Spinal cord (tissue), 9 donors: ENCODE measurements at regions not wholly inside any gene's neighbourhood (a gene's known extent, or its start where the extent isn't known, plus 50 kb on each side); places are given as distances from the start of the nearest gene placed in this dataset.

ENCODE experiments used
- DNase-seq, 6 donors: peaks; one replicate each; pipeline versions ENCODE4 v3.0.0 to v3.0.0-alpha.2; 2013 to 2015; ENCODE audit warnings: low spot score in 6 of 6, low read depth in 4 of 6
- H3K27ac ChIP-seq: one replicate; pipeline ENCODE4 v1.5.1; 2013; ENCODE audit warnings: low read depth, low read length, control low read depth
- H3K27me3 ChIP-seq: one replicate; pipeline ENCODE4 v1.6.1; 2013; ENCODE audit warnings: low read length; ENCODE audit not compliant: control insufficient read depth, insufficient read depth
- H3K36me3 ChIP-seq: one replicate; pipeline ENCODE4 v1.6.1; 2013; ENCODE audit warnings: low read length; ENCODE audit not compliant: control insufficient read depth, insufficient read depth
- H3K4me1 ChIP-seq: one replicate; pipeline ENCODE4 v1.6.1; 2013; ENCODE audit warnings: low read length; ENCODE audit not compliant: control insufficient read depth, insufficient read depth
- H3K4me3 ChIP-seq: one replicate; pipeline ENCODE4 v1.5.1; 2013; ENCODE audit warnings: low read depth, low read length, control low read depth
- H3K9me3 ChIP-seq: one replicate; pipeline ENCODE4 v1.6.1; 2013; ENCODE audit warnings: low read length; ENCODE audit not compliant: control insufficient read depth, insufficient read depth
- WGBS: methylation state at CpG from one replicate; pipeline ENCODE4 v1.1.5; 2013; ENCODE audit warnings: missing lambda C conversion rate; ENCODE audit not compliant: insufficient coverage; 5-methylcytosine and 5-hydroxymethylcytosine counted together
- donor health status: healthy.

DNA sequence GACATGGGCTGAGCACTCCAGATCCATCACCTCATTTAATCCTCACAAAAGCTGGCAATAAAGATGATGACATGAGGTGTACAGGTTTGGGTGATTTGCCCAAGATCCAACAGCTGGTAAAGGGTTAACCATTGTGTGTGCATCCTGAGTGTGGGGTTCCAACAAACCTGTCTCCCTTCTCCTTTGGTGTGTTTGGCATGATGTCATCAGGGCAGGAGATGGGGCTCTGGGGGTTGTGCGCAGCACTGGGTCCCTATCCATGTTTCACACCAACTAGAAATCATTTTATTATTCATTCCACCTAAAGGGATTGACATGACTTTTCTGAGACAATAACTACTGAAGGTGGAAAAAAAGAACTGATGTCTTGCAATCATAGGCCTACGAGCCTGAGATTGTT, 452.5 kb downstream of the SIPA1L2 start:
- no CpG with 5 or more reads among the region's 2 CpGs for WGBS
- no peaks in the 10 kb centered on the region for H3K36me3 ChIP-seq

DNA sequence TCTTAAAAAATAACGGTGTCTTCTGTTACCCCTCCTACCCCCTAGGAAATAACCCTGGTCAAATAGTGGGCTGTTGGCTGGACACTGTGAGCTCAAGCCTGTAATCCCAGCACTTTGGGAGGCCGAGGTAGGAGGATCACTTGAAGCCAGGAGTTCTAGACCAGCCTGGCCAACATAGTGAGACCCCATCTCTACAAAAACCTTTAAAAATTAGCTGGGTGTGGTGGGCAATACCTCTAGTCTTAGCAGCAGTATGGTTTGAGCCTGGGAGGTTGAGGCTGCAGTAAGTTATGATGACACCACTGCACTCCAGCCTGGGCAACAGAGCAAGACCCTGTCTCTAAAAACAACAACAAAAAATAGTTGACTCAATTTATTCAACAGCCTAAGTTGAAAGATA, 453.7 kb downstream of the SIPA1L2 start:
- Histone ChIP-seq H3K27ac (no peak overlapping the region), H3K4me3 (no peak overlapping the region), H3K9me3 (no peaks in the 10 kb centered on the region), H3K4me1 (peaks cover 8% of the 10 kb centered on the region), H3K27me3 (no peaks in the 10 kb centered on the region), H3K36me3 (no peaks in the 10 kb centered on the region)
- DNase-seq = no peak
- WGBS = 100% methylated on average over 1 of the region's 2 CpGs

More for the DNA sequence above, 452.5 kb downstream of the SIPA1L2 start:
- Histone ChIP-seq H3K4me3 (no peak overlapping the region), H3K9me3 (no peaks in the 10 kb centered on the region), H3K27me3 (no peaks in the 10 kb centered on the region), H3K4me1 (peaks cover 8% of the 10 kb centered on the region), H3K27ac (no peak overlapping the region)
- DNase-seq = no peak

DNA sequence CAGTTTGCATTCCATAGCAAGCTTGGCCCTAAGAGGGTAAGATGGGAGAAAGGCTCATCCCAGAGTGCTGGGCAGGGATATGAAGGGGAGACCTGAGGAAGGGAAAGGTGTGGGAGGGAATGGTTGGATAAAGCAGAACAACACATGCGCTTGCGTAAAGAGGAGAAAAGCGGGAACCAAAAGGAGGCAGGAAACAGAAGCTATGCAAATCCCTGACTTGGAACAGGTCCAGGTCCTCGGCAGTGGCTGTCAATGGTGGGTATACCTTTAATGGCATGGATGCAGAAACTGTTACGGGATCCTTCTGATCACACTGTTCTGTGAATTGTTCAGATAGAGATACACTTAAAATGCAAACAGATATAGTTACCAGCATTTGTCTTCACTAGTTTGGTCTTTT, 455.6 kb downstream of the SIPA1L2 start:
- WGBS = 73% methylated on average over 3 of the region's 5 CpGs
- DNase-seq = peak in 2 of 6 donors; percentile 54 to 67
- Histone ChIP-seq H3K4me1 (no peaks in the 10 kb centered on the region), H3K9me3 (no peaks in the 10 kb centered on the region), H3K27ac (no peak overlapping the region), H3K36me3 (no peaks in the 10 kb centered on the region), H3K27me3 (no peaks in the 10 kb centered on the region), H3K4me3 (no peak overlapping the region)

DNA sequence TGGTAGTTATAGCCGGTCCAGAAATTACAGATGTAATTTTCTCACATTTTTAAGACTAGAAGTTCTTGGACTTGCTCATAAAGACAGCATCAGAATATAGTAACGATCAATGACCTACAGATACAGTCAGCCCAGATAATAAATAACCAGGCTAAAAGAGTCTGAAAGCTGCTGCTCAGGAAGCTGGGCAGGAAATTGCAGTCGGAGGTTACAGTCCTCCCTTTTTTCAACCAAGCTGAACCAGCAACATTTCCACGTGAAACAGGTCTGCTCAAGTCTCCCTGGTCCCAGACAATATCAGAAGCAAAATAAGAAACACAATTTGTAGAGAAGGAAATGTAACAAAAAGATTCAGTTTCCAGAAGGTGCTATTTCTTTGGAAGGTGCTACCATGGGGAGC, 457.4 kb downstream of the SIPA1L2 start:
- 71% methylated on average over 1 of the region's 4 CpGs for WGBS
- Histone ChIP-seq H3K9me3 (no peaks in the 10 kb centered on the region), H3K4me1 (no peaks in the 10 kb centered on the region), H3K27me3 (no peaks in the 10 kb centered on the region), H3K36me3 (no peaks in the 10 kb centered on the region), H3K4me3 (no peak overlapping the region), H3K27ac (no peak overlapping the region)
- DNase-seq = no peak

DNA sequence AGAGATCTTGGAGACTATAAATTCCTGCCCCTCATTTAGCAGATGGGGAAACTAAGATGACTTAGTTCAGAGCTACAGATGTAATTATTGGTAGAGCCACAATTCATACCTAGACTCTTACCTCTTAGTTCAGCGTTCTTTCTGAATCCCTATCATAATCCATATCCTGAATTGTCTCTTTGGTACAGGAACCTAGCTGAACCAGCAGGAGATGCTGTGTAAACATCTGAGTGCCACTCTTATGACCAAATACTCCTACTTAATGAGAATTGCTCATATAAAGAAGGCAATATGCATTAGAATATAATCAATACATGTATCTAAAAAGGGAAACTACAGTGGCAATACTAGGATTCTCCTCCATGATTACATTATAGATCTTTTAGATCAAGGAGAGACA, 459.0 kb downstream of the SIPA1L2 start:
- no peaks in the 10 kb centered on the region for H3K9me3 ChIP-seq
- no peaks in the 10 kb centered on the region for H3K27me3 ChIP-seq
- no peak overlapping the region for H3K27ac ChIP-seq
- no peaks in the 10 kb centered on the region for H3K4me1 ChIP-seq
- no CpG with 5 or more reads among the region's 1 CpG for WGBS
- no peak overlapping the region for H3K4me3 ChIP-seq
- no peaks in the 10 kb centered on the region for H3K36me3 ChIP-seq
- no peak for DNase-seq

DNA sequence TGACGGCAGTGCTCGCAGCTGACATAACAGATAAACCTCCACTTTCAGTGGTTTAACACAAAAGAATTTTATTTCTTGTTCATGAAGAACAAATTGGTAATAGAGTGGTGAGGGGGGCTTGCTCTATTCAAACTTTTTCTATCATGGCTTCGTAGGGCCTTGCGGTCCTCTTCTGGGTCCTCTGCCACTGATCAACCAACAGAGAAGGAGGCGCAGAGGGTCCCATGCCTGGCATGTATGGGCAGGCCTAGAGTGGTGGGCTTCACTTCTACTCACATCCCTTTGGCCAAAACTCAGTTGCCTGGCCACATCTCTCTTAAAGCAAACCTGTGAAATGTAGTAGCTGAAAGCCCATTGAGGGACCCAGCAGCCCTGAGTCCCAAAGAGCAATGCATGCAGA, 460.5 kb downstream of the SIPA1L2 start:
- Histone ChIP-seq H3K27me3 (no peaks in the 10 kb centered on the region), H3K9me3 (no peaks in the 10 kb centered on the region), H3K4me1 (no peaks in the 10 kb centered on the region), H3K4me3 (no peak overlapping the region), H3K27ac (no peak overlapping the region), H3K36me3 (no peaks in the 10 kb centered on the region)
- DNase-seq = no peak
- no CpG with 5 or more reads among the region's 5 CpGs for WGBS

DNA sequence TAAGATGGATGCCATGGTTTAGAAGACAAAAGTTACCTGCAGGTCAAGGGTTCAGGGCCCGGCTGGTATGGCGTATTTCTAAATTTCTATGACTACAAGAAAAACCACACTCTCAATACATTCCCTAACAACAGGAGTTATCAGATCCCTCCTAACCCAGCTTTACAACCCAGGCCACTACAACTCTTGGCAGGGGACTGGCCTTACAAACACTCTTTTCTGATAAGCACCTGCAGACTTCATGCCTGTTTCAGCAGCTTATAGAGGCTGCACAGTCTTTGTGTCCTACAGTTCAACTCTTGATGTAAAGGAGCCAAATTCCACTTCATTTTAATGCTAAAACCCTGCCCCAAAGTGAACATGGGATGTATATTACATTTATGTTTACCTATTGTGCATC, 461.4 kb downstream of the SIPA1L2 start:
- no peaks in the 10 kb centered on the region for H3K27me3 ChIP-seq
- H3K9me3 ChIP-seq = no peaks in the 10 kb centered on the region
- H3K4me3 ChIP-seq = no peak overlapping the region
- no peak overlapping the region for H3K27ac ChIP-seq
- WGBS = no CpG with 5 or more reads among the region's 2 CpGs
- H3K36me3 ChIP-seq = no peaks in the 10 kb centered on the region
- no peak for DNase-seq
- no peaks in the 10 kb centered on the region for H3K4me1 ChIP-seq

DNA sequence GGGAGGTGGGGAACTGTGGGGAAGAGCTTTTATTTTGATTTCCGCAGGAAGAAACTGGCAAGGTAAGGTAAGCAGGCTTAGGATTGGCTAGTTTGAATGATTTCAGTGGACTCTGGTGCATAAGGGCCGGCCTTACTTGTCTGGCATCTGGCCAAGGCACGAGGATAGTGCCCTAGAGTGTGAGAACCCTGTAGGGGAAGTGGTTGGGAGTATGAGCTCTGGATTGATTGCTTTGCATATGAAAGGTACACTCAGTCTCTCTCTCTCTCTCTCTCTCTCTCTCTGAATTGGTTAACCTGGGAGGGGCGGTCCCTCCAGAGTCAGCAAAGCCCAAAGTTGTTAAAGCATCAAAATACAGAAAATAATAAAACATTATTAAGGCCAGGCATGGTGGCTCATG, 463.0 kb downstream of the SIPA1L2 start:
- Histone ChIP-seq H3K27ac (no peak overlapping the region), H3K9me3 (no peaks in the 10 kb centered on the region), H3K4me3 (no peak overlapping the region), H3K36me3 (no peaks in the 10 kb centered on the region), H3K27me3 (no peaks in the 10 kb centered on the region), H3K4me1 (no peaks in the 10 kb centered on the region)
- WGBS = 52% methylated on average over 3 of the region's 4 CpGs
- DNase-seq = no peak

DNA sequence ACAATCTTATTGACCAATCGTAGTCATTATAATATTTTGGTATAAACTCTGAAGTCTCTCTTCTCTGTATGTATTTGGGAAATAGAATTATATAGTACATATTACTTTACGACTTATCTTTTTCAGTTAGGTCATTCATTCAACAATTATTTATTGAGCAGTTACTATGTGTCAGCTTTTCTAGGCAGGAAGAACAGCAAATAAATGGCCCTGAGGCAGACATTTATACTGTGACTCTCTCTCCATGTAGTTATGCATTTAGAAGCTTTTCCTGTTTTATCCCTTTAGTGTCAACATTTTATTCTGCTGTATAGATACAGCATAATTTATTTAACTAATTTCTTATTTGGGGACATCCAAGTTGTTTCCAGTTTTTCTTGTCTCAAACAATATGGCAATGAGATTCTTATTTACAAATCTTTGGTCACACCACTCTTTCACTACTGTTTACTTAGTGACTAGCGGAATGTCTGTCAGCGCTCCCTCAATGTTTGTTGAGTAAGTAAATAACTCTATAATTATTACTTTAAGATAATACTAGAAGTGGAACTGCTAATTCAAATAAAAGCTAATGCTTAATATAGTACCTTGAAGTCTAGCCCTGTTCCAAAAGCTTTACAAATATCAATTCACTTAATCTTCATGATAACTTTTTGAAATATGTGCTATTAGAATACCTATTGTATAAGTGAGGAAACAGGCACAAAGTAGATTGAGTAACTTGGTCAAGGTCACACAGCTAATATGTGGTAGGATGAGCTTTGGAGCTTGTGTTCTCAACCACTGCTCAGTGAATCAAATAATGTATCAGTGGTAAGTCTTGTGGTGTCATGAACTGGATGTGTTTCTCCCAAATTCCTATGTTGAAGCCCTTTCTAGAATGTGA, 465.6 kb downstream of the SIPA1L2 start:
- DNase-seq = no peak

DNA sequence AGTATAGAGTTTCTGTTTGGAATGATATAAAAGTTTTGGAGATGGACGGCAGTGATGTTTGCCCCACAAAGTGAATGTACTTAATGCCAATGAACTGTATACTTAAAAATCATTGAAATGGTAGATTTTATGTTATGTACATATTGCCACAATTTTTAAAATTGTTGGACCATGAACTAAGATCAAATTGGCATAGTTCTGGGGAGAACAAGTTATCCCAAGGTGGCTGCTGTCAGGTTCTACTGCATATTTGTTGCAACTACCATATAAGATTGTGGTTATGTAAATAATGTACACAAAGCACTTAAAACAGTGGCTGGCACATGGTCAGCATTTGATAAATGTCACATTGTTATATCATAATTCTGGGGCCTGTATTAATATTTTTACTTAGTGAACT, 466.4 kb downstream of the SIPA1L2 start:
- H3K4me1 ChIP-seq = no peaks in the 10 kb centered on the region
- no peak overlapping the region for H3K4me3 ChIP-seq
- no peaks in the 10 kb centered on the region for H3K27me3 ChIP-seq
- 100% methylated on average over 1 of the region's 1 CpG for WGBS
- DNase-seq = no peak
- no peak overlapping the region for H3K27ac ChIP-seq
- no peaks in the 10 kb centered on the region for H3K36me3 ChIP-seq
- H3K9me3 ChIP-seq = no peaks in the 10 kb centered on the region

More for the DNA sequence above, 465.6 kb downstream of the SIPA1L2 start:
- Histone ChIP-seq H3K27ac (no peak overlapping the region), H3K4me3 (no peak overlapping the region), H3K27me3 (no peaks in the 10 kb centered on the region), H3K9me3 (no peaks in the 10 kb centered on the region), H3K4me1 (no peaks in the 10 kb centered on the region), H3K36me3 (no peaks in the 10 kb centered on the region)
- WGBS = no CpG with 5 or more reads among the region's 4 CpGs
